ENCODE measurements at regions not wholly inside any gene's neighbourhood (a gene's known extent, or its start where the extent isn't known, plus 50 kb on each side); places are given as distances from the start of the nearest gene placed in this dataset.
"Not testable (repeated sequence)": the region's sequence is repeated elsewhere in the genome, so short reads cannot be mapped to it uniquely, and the experiment has no call there.

- FAIRE-seq, result no peak
These were observed 2338.6 kb downstream of the LRRC4C start for GRCh38 chr11:39120890-39121289.

GRCh38 chr11:39113606-39114005 is 2345.8 kb downstream of the LRRC4C start:
- no peak for FAIRE-seq

DNA sequence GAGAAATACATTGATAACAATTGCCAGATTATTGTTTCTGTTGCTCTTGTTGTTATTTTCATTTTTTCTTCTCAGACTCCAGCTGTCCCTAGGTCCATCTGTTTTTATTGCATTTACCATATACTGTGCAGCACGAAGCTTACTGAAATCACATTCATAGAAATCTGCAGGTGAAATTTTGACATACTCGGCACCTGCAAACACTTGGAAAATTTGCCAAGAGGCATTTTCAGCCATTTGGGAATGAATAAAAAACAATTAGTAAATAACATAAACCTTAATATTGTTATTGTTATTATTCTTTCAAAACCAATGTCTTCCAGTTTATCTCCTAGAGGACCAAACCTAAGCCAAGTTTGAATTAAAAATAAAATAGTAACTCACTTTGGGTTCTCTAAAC is 2357.2 kb downstream of the LRRC4C start:
- FAIRE-seq, result no peak

GRCh38 chr11:39078465-39078864 is 2381.0 kb downstream of the LRRC4C start:
- FAIRE-seq, result no peak

DNA sequence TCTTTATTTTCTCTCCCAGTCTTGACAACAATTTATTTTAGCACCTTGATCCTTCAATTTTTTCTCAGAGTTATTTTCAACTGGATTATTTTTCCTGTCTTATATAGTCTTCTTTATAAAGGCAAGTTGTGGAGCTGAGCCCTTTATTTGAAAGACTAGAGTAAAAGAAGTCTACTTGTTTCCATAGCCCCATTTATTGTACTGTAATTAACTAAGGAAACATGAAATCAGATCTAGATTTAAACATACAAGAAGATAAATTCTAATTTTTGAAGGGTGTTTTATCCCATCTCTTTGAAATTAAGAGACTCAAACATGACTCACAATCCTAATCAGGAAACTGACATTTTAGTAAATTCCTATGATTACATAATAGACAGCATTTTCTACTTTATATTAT is 2421.8 kb downstream of the LRRC4C start:
- no peak for FAIRE-seq

GRCh38 chr11:39036021-39036420 is 2423.4 kb downstream of the LRRC4C start:
- no peak for FAIRE-seq

DNA sequence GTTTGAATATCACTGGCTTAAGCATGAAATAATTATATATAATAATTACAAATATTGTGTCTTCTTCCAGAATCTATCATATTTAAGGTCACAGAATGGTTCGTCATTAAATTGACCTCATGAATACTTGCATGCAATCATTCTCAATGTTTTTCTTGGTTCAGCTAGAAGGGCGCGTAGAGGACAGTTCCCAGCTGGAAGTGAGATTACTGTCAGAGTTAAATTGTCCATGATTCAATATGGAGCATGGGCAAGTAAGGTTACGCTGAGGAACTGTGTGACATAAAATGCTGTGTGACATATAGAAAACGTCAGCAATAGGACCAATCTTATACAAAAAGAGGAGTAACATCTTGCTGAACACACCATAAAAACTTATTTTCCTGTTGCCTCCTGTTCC is 2423.5 kb upstream of the RAG2 start:
- no peak for FAIRE-seq

- FAIRE-seq, result no peak
These were observed 2413.8 kb upstream of the RAG2 start for GRCh38 chr11:39011797-39012196.

DNA sequence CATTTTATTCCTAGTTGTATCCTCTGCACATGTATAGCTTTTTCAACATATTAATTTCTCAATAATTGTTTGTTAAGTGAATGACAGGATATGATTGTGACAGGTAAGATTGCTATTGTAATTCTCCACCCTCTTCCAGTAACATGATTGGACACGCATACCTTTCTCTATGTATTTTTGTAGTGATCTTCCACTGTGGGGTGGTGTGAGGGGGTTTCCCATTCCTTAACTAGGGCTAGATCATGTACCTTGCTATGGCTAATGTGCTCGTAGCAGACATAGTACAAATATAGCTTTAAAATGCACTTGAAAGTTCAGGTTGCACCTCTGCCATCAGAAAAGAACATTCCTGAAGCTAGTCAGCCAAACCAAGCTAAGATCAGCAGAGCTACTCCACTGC is 2392.8 kb upstream of the RAG2 start:
- FAIRE-seq, result no peak

- FAIRE-seq, result no peak
These were observed 2392.1 kb upstream of the RAG2 start for GRCh38 chr11:38990139-38990538.

DNA sequence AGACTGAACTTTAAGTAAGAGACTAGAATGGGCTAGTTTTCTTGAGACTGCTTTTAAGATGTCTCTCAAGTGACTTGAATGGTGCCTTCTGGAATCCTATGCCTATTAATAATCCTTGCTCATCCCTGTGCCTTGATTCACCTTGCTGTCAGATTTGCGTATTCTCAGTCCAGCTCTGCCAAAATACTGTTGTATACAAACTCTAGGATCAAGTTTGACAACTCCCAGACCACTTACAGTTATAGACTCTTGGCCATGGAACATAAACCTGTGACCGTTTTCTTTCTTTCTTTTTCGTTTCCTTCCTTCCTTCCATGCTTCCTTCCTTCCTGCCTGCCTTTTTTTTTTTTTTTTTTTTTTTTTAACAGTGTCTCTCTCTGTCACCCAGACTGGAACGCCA is 2390.9 kb upstream of the RAG2 start:
- FAIRE-seq, result no peak

- FAIRE-seq, result no peak
These were observed 2374.2 kb upstream of the RAG2 start for GRCh38 chr11:38972220-38972619.

DNA sequence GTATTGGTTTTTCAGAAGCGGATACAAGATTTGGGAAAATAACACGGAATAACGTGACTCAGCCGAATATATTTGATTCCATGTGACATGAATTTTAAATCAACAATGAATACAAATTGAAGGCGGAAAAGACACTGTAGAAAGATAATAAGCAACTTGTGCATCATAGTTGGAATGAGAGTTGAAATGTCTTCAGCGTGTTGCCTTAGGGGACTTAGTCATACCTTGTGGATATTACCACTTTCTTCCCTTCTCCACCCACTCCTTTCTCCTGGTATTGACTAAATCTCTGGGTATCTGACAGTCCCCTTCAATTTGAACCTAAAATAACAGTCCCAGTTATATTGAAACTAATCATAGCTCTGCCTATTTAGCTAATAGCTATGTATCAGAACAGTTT is 2373.1 kb upstream of the RAG2 start:
- FAIRE-seq, result no peak

GRCh38 chr11:38968951-38969350 is 2370.9 kb upstream of the RAG2 start:
- FAIRE-seq, result no peak

DNA sequence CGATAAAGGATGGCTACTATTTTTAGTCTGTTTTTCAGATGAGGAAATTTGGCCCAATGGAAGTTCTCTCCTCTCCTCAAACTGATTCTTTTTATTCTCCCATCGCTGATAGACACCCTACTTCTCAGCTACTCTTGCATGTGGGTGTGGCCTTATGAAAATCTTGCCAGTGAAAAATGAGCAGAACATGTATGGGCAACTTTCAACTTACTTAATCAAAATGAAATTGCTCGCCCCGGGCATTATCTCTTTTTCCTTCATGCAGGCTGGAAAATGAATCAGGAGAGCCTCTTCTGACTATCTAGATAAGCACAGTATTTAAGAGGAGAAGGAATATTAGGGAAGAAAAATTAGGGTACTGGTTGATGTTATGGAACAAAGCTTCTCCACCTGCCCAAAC is 2354.7 kb upstream of the RAG2 start:
- FAIRE-seq, result no peak

DNA sequence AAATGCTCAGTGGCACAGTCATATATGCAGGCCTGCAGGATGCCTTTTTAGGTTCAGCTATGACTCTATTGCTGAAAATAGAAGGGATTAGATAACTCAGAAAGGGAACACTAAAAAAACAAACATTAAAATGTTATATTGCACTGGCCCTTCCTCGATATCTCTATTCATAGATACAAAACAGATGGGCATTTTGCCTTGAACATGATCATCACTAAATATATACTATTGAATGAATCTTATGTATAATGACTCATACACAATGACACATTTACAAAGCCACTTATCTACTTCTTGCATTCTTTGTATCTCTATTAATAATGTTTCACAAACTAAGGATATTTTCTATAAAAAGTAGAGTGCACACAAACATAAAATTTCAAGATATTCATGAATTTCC is 2352.8 kb upstream of the RAG2 start:
- no peak for FAIRE-seq

- no peak for FAIRE-seq
These were observed 2350.4 kb upstream of the RAG2 start for GRCh38 chr11:38948392-38948791.

DNA sequence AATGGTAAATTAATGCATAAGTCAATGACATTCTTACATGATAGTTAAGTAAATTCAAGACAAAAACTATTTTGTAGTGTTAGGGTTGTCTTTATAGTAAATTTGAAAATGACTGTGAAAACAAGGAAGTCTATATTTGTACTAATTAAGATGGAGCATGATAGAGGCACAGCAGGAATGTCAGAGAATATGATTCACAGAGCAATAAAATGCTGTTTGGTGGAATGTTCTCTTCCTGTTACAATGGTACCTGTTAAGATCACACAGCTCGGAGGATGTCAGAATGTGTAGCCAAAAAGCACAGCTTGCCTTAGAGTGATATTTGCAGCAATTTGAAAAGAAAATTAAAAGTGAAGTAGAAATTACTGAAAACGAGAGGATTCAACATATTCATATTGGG is 2339.7 kb upstream of the RAG2 start:
- FAIRE-seq, result no peak

DNA sequence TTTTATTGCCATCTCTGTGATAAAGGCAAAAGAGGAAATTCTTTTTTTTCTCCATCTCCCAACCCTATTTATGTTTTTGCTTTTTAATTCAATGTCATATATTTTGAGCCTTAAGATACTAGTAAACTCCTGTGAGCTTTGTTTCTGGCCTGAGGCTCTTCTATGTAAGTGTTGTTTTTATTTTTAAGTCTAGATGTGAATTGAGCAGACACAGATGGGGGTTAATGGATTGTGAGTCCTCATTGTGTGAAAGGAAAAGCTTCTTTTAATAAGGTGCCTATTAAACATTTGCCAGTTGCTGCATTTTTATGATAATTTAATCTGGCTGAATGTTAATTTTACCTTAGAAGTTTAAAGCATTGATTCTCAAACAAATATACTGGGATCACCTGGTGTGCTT is 2337.9 kb upstream of the RAG2 start:
- FAIRE-seq, result no peak

GRCh38 chr11:38927993-38928392 is 2330.0 kb upstream of the RAG2 start:
- FAIRE-seq, result no peak

DNA sequence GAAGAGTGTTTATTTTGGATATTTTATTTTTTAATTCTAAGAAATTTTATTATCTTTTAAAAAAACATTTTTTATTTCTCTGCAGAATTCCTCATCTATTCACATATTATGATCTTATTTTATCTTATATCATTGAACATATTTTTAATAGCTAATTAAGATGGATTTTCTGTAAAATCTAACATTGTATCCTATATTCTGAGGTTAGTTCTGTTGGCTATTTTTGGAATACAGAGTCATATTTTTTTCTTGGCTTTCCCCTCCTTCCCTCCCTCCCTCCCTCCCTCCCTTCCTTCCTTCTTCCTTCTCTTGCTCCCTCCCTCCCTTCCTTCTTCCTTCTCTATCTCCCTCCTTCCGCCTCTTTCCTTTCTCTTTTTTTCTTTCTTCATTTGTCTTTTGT is 2326.6 kb upstream of the RAG2 start:
- no peak for FAIRE-seq

- FAIRE-seq, result no peak
These were observed 2302.2 kb upstream of the RAG2 start for GRCh38 chr11:38900211-38900610.

GRCh38 chr11:38894201-38894600 is 2296.2 kb upstream of the RAG2 start:
- FAIRE-seq, result not testable (repeated sequence)

- FAIRE-seq, result no peak
These were observed 2286.3 kb upstream of the RAG2 start for GRCh38 chr11:38884145-38884865.

DNA sequence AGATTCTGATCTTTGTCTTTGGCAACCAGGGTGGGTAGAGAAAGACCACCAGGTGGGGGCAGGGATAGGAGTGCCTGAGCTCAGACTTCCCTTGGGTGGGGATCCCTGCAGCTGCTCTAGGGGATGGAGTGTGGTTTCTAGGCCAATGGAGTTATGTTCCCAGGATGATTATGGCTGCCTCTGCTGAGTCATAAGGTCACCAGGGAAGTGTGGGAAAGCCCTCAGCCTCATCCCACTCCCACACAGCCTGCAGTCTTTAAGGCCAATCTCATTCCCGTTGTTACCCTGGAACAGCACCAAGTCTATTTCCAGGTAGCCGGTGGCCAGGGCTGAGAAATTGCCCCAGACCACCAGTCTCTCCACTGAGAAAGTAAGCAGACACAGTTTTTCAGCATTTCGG is 2269.3 kb upstream of the RAG2 start:
- FAIRE-seq, result no peak

DNA sequence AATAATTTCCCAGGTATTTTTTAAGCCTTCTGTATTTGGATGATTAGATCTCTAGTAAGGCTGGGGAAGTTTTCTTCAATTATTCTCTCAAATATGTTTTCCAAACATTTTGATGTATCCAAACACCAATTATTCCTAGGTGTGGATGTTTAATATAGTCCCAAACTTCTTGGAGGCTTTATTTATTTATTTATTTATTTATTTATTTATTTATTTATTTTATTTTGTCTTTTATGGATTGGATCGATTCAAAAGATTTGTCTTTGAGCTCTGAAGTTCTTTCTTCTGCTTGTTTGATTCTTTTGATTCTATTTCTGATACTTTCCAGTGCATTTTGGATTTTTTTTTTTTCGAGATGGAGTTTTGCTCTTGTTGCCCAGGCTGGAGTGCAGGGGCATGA is 2267.9 kb upstream of the RAG2 start:
- no peak for FAIRE-seq
